ENCODE measurements at regions not wholly inside any gene's neighbourhood (a gene's known extent, or its start where the extent isn't known, plus 50 kb on each side); places are given as distances from the start of the nearest gene placed in this dataset.

- no peaks in the 10 kb centered on the region for H4K20me1 ChIP-seq (replicated peaks; ENCODE audit: control insufficient read depth, extremely low read depth, insufficient read depth, low read length)
- no peak for DNase-seq (ENCODE audit: low read depth, low spot score)
- H3K36me3 ChIP-seq (ENCODE audit: control insufficient read depth in 2 of 2, extremely low read depth in 1 of 2, insufficient read depth in 2 of 2, low read length in 2 of 2) = no peaks in the 10 kb centered on the region
- intact Hi-C loops (cut with micrococcal nuclease) (no loop called here), dilution Hi-C loops (cut with MboI; ENCODE audit: extremely low pct_ligation_motif_present, low sequenced_read_pairs) (no loop called here)
- H2AFZ ChIP-seq (ENCODE audit: low read depth, low read length) = no peak overlapping the region
- H3K4me3 ChIP-seq (replicated peaks in 1 of 3; ENCODE audit: insufficient read depth in 1 of 3, low read depth in 1 of 3, low read length in 3 of 3) = no peak overlapping the region
- no peaks in the 10 kb centered on the region for H3K27me3 ChIP-seq (ENCODE audit: control insufficient read depth in 2 of 2, insufficient read depth in 2 of 2, low read length in 2 of 2)
- ChIA-PET CTCF (no interaction called here), POLR2A (no interaction called here)
- TF ChIP-seq FOS (IDR thresholded peaks at IDR 0.05; ENCODE audit: borderline replicate concordance, insufficient read depth, low read length) = no peak
- TF ChIP-seq, protein P1, sequence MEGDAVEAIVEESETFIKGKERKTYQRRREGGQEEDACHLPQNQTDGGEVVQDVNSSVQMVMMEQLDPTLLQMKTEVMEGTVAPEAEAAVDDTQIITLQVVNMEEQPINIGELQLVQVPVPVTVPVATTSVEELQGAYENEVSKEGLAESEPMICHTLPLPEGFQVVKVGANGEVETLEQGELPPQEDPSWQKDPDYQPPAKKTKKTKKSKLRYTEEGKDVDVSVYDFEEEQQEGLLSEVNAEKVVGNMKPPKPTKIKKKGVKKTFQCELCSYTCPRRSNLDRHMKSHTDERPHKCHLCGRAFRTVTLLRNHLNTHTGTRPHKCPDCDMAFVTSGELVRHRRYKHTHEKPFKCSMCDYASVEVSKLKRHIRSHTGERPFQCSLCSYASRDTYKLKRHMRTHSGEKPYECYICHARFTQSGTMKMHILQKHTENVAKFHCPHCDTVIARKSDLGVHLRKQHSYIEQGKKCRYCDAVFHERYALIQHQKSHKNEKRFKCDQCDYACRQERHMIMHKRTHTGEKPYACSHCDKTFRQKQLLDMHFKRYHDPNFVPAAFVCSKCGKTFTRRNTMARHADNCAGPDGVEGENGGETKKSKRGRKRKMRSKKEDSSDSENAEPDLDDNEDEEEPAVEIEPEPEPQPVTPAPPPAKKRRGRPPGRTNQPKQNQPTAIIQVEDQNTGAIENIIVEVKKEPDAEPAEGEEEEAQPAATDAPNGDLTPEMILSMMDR (IDR thresholded peaks at IDR 0.05; ENCODE audit: extremely low read depth in 1 of 2, insufficient read depth in 1 of 2, low read depth in 1 of 2, low read length in 2 of 2) = no peak
- no peak for TF ChIP-seq JUN (IDR thresholded peaks at IDR 0.05; ENCODE audit: borderline replicate concordance, insufficient read depth, insufficient read length, low read depth)
- TF ChIP-seq GATA2 (IDR thresholded peaks at IDR 0.05; ENCODE audit: insufficient read depth, insufficient read length, low read depth, low read length) = no peak
- no peak for TF ChIP-seq MAX (IDR thresholded peaks at IDR 0.05; ENCODE audit: insufficient read depth, insufficient read length)
- TF ChIP-seq POLR2AphosphoS5 (IDR thresholded peaks at IDR 0.05; ENCODE audit: insufficient read depth, low read depth, low read length) = no peak
- no peak for TF ChIP-seq POLR2A (IDR thresholded peaks at IDR 0.05; ENCODE audit: low read depth, low read length)
- TF ChIP-seq EZH2 (IDR thresholded peaks at IDR 0.05; ENCODE audit: borderline replicate concordance, low read depth, low read length, severe bottlenecking) = no peak
- no peak for TF ChIP-seq MYC (IDR thresholded peaks at IDR 0.05; ENCODE audit: low read depth, low read length)
- no TSS peak for BruUV-seq (replicated peaks)
- no peak overlapping the region for H3K9ac ChIP-seq (replicated peaks; ENCODE audit: extremely low read depth, insufficient read depth, low read length)
- no peaks in the 10 kb centered on the region for H3K4me1 ChIP-seq (ENCODE audit: control insufficient read depth, extremely low read depth, insufficient read depth, low read length)
- no peak overlapping the region for H3K4me2 ChIP-seq (ENCODE audit: insufficient read depth, low read length)
- no peaks in the 10 kb centered on the region for H3K9me3 ChIP-seq (replicated peaks; ENCODE audit: control insufficient read depth, insufficient read depth, low read length)
- H3K79me2 ChIP-seq (ENCODE audit: control insufficient read depth, insufficient read depth, low read length) = no peaks in the 10 kb centered on the region
- H3K27ac ChIP-seq (ENCODE audit: insufficient read depth, low read depth, low read length) = no peak overlapping the region
- FAIRE-seq = no peak
- H3K9me1 ChIP-seq (replicated peaks; ENCODE audit: control insufficient read depth, extremely low read depth, insufficient read depth, low read length) = no peaks in the 10 kb centered on the region
Measured at GRCh38 chr13:53499576-53500133, 471.0 kb downstream of the OLFM4 start.
